GM12872 (cell line): ENCODE measurements at regions not wholly inside any gene's neighbourhood (a gene's known extent, or its start where the extent isn't known, plus 50 kb on each side); places are given as distances from the start of the nearest gene placed in this dataset.

Source experiments
- TF ChIP-seq, protein P1 (sequence below): IDR thresholded peaks from 3 replicates; pipeline ENCODE4 v1.5.1; 2011; ENCODE audit warnings: low read depth, mild to moderate bottlenecking, low read length, moderate library complexity; ENCODE audit not compliant: insufficient read depth

GRCh38 chr4:8706216-8707044 lies 113.9 kb downstream of the CPZ start:
- TF ChIP-seq, protein P1, sequence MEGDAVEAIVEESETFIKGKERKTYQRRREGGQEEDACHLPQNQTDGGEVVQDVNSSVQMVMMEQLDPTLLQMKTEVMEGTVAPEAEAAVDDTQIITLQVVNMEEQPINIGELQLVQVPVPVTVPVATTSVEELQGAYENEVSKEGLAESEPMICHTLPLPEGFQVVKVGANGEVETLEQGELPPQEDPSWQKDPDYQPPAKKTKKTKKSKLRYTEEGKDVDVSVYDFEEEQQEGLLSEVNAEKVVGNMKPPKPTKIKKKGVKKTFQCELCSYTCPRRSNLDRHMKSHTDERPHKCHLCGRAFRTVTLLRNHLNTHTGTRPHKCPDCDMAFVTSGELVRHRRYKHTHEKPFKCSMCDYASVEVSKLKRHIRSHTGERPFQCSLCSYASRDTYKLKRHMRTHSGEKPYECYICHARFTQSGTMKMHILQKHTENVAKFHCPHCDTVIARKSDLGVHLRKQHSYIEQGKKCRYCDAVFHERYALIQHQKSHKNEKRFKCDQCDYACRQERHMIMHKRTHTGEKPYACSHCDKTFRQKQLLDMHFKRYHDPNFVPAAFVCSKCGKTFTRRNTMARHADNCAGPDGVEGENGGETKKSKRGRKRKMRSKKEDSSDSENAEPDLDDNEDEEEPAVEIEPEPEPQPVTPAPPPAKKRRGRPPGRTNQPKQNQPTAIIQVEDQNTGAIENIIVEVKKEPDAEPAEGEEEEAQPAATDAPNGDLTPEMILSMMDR = no peak

DNA sequence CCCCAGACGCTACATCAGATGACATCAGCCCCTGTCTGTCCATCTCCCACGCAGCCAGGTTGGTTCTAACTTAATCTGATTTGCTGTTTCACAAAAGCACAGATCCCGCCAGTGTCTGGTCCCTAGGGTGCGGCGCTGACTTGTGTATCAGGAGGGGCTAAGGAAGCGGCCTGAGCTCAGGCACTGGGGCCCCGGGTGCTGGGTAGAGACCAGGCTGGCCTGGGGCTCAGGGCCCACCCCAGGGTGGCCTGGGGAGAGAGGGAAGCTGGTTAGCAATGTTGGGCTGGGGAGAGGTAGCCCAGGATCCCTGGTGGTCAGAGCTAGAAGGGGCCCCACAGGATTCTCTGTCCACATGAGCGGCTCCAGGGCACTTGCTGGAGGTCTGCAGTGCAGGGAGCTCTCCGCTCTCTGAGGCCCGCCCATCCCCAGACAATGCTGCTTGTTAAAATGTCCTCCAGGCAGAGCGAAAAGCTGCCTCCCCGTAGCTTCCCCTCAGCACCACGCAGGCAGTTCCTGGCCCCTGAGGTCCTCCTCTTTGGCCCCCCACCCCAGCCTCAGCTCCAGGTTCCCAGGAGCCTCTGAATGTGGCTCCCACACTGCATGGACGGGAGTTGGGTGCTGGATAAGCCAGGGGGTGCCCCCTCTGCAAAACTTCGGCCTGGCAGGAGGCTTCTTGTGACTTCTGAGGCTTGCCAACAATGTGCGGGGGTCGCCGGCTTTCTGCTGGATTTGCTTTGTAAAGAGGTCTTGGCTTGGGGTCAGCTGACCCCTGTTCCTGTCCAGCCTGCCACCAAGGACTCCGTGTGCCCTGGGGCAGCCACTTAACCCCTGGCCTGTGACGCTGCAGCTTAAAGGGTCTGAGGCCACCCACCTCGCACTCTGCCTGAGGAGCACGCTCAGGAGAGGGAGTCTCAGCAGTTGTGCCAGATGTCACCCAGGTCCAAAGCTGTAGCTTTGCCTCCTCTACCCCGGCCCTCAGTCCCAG lies 112.9 kb downstream of the CPZ start:
- TF ChIP-seq, protein P1 = no peak

GRCh38 chr4:8704632-8705031 lies 112.1 kb downstream of the CPZ start:
- TF ChIP-seq, protein P1 = no peak

GRCh38 chr4:8703857-8704495 lies 111.4 kb downstream of the CPZ start:
- TF ChIP-seq, protein P1 = no peak

GRCh38 chr4:8703401-8703696 lies 110.8 kb downstream of the CPZ start:
- TF ChIP-seq, protein P1 = no peak

- TF ChIP-seq, protein P1 = no peak
Measured at GRCh38 chr4:8702516-8703400, 110.2 kb downstream of the CPZ start.
